K562 (cell line): ENCODE measurements at regions not wholly inside any gene's neighbourhood (a gene's known extent, or its start where the extent isn't known, plus 50 kb on each side); places are given as distances from the start of the nearest gene placed in this dataset.

Experiments
- ATAC-seq: fragments of 200-7000 bp; cut with Tn5 transposase; 3 replicates; pipeline ENCODE4 v1.9.1; 2020; ENCODE audit warnings: moderate library complexity
- BruUV-seq: library from RNA; stranded (reverse); fragments of 400-500 nt; replicated peaks from 2 replicates; lab custom pipeline; 2021; lab: Mats Ljungman, UMichigan
- CTCF ChIA-PET: fragments of 300-600 bp; formaldehyde crosslinking; extraction: SDS; loops from one replicate; lab custom pipeline; 2021; ENCODE audit warnings: low intra/inter-chr PET ratio; lab: Yijun Ruan, JAX
- POLR2A ChIA-PET: fragments of 300-600, 350-650 bp; sonication (Branson Sonifier 250); formaldehyde crosslinking; extraction: SDS; loops from one replicate; lab custom pipeline; 2021; ENCODE audit warnings: antibody characterized with exemption, inconsistent platforms; lab: Yijun Ruan, JAX
- DNase-seq, 4 experiments: peaks; one replicate each; pipeline versions ENCODE4 v3.0.0 to v3.0.0-alpha.2; 2011 to 2018; ENCODE audit warnings: low spot score in 3 of 4, mixed read lengths in 3 of 4; ENCODE audit errors: extremely low read depth in 1 of 4
- FAIRE-seq: peaks from 2 replicates; lab custom pipeline; 2011; peaks lifted over from hg19 to GRCh38; lab: Jason Lieb, UNC
- H2AFZ ChIP-seq: 2 replicates; pipeline ENCODE4 v1.6.0; 2011; ENCODE audit warnings: low read depth, low read length, control low read depth, inconsistent platforms
- H3K27ac ChIP-seq: fragments of 200-600 bp; 3 replicates; pipeline ENCODE4 v1.8.0; 2011; ENCODE audit warnings: low read depth, mild to moderate bottlenecking, control low read depth, inconsistent platforms, low read length, moderate library complexity, mixed read lengths; ENCODE audit errors: extremely low read depth
- H3K27me3 ChIP-seq, 2 experiments: fragments of 300-600 bp in 1 of 2; 2 replicates in 1 of 2; 3 replicates in 1 of 2; pipeline versions ENCODE4 v1.6.0 to v1.8.0; 2011; ENCODE audit warnings: inconsistent platforms in 2 of 2, low read length in 2 of 2, mild to moderate bottlenecking in 1 of 2, mixed read lengths in 1 of 2, moderate library complexity in 1 of 2; ENCODE audit not compliant: control insufficient read depth in 2 of 2, insufficient read depth in 2 of 2
- H3K36me3 ChIP-seq: fragments of 300-600 bp; 3 replicates; pipeline ENCODE4 v1.8.0; 2011; ENCODE audit warnings: mild to moderate bottlenecking, low read length, inconsistent platforms; ENCODE audit not compliant: control insufficient read depth, insufficient read depth
- H3K4me1 ChIP-seq, 2 experiments: fragments of 200-600 bp in 1 of 2; replicated peaks in 1 of 2; 2 replicates in 1 of 2; 3 replicates in 1 of 2; pipeline versions ENCODE4 v1.5.1 to v1.8.0; 2011; ENCODE audit warnings: inconsistent platforms in 2 of 2, low read length in 2 of 2, mild to moderate bottlenecking in 1 of 2, mixed read lengths in 1 of 2, moderate library complexity in 1 of 2; ENCODE audit not compliant: control insufficient read depth in 2 of 2, insufficient read depth in 2 of 2
- H3K4me2 ChIP-seq: 2 replicates; pipeline ENCODE4 v1.6.1; 2011; ENCODE audit warnings: low read length, control low read depth, inconsistent platforms, mixed read lengths; ENCODE audit not compliant: insufficient read depth
- H3K4me3 ChIP-seq: fragments of 200-600 bp; sonication (generic), shearing (Covaris generic); 2 replicates; pipeline ENCODE4 v1.5.1; 2016; ENCODE audit warnings: control low read depth, inconsistent platforms
- H3K79me2 ChIP-seq: fragments of 200-600 bp; 3 replicates; pipeline ENCODE4 v1.8.0; 2011; ENCODE audit warnings: low read length, inconsistent platforms; ENCODE audit not compliant: control insufficient read depth, insufficient read depth
- H3K9ac ChIP-seq, 2 experiments: 2 replicates each; pipeline versions ENCODE4 v1.6.0 to v1.6.1; 2011; ENCODE audit warnings: low read depth in 2 of 2, low read length in 2 of 2, control low read depth in 1 of 2, inconsistent platforms in 1 of 2, mild to moderate bottlenecking in 1 of 2, mixed read lengths in 1 of 2; ENCODE audit not compliant: insufficient read depth in 1 of 2
- H3K9me1 ChIP-seq: one replicate; pipeline ENCODE4 v1.6.0; 2011; ENCODE audit warnings: inconsistent platforms, mild to moderate bottlenecking, low read length, moderate library complexity; ENCODE audit not compliant: control insufficient read depth, insufficient read depth
- H3K9me3 ChIP-seq: replicated peaks from 2 replicates; pipeline ENCODE4 v1.5.1; 2011; ENCODE audit warnings: low read depth, low read length, inconsistent platforms; ENCODE audit not compliant: control insufficient read depth, insufficient read depth
- H4K20me1 ChIP-seq: replicated peaks from 2 replicates; pipeline ENCODE4 v1.6.1; 2011; ENCODE audit warnings: low read length, inconsistent platforms, mixed read lengths; ENCODE audit not compliant: control insufficient read depth, insufficient read depth
- CTCF ChIP-seq, 3 experiments: IDR thresholded peaks in 2 of 3; conservative IDR thresholded peaks in 1 of 3; 2 replicates each; pipeline ENCODE4 v1.5.1; 2011 to 2012; ENCODE audit warnings: low read length in 3 of 3, mild to moderate bottlenecking in 3 of 3, control low read depth in 2 of 3, improper control_type of control experiment in 1 of 3, inconsistent platforms in 1 of 3, low read depth in 1 of 3, mixed read lengths in 1 of 3, moderate library complexity in 1 of 3; ENCODE audit not compliant: insufficient read depth in 2 of 3
- HBP1 ChIP-seq: fragments of 450-650 bp; formaldehyde crosslinking; IDR thresholded peaks from 2 replicates; pipeline ENCODE4 v1.4.0; 2022; ENCODE audit warnings: missing genetic modification characterization
- RAD21 ChIP-seq, 2 experiments: fragments of 250-450 bp in 1 of 2; fragments of 450-650 bp in 1 of 2; sonication (Bioruptor Pico) in 1 of 2; formaldehyde crosslinking in 1 of 2; IDR thresholded peaks in 1 of 2; conservative IDR thresholded peaks in 1 of 2; 2 replicates each; pipeline versions ENCODE4 v1.4.0 to v1.8.0; 2020 to 2022; ENCODE audit warnings: mild to moderate bottlenecking in 2 of 2, moderate library complexity in 1 of 2
- REST ChIP-seq, 2 experiments: fragments of 450-650 bp; formaldehyde crosslinking in 1 of 2; IDR thresholded peaks; 2 replicates each; pipeline versions ENCODE4 v1.4.0 to v1.6.1; 2014 to 2020; ENCODE audit warnings: mild to moderate bottlenecking in 2 of 2, borderline replicate concordance in 1 of 2, low read depth in 1 of 2
- WGBS: fragments of 100-300 bp; shearing (Covaris generic); methylation state at CpG from one replicate; pipeline ENCODE4 v1.1.6; 2016; ENCODE audit warnings: low coverage, mixed read lengths; ENCODE audit not compliant: insufficient coverage; ENCODE audit errors: missing lambda C conversion rate; 5-methylcytosine and 5-hydroxymethylcytosine counted together
- in situ Hi-C: fragments of 300-500 bp; cut with MboI; formaldehyde crosslinking; loops from 4 replicates; pipeline ENCODE4 v1.15.0; 2018; ENCODE audit warnings: inconsistent platforms, mixed read lengths
- intact Hi-C: fragments of 100-400 bp; cut with micrococcal nuclease; formaldehyde crosslinking; loops from 2 replicates; pipeline ENCODE4 v1.14.2; 2022

DNA sequence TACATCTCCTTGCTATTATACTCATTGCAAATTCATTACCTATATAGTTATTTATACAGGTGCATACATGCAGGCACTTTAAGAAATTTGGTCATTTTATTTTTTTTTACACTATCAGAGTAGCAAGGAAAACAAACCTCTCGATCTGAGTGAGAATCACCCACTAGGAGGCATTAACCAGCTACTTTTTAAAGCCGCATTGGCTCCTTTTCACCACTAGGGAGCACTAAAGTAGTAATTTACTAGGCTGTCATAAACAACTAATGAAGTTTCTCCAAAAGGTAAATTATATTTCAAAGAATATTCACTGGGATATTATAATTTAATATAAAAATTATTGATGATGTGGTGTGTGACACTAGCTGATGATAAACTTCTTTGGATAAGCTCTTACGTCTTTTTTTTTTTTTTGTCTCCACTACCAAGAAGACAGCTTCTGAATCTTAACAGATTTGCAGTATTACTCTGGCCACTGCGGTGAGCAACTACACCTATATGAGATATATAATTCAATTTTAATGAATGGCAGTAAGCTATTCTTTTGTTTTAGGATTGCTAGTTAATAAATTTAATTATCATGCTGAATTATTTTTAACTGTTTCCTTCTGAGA, 101.9 kb downstream of the NOL4 start:
- FAIRE-seq (peak; percentile 71), ATAC-seq (peak; percentile 75), DNase-seq (peak; percentile 22 to 43 (median 40))
- H3K9me1 ChIP-seq, result no peaks in the 10 kb centered on the region
- no peaks in the 10 kb centered on the region for H3K36me3 ChIP-seq
- H3K4me3 ChIP-seq, result no peak overlapping the region
- intact Hi-C loops (loop anchor here (2.0 kb wide), 1 partner anchor 666 kb away; no protein-coding TSS in a partner anchor), in situ Hi-C loops (loop anchor here (25.0 kb wide), 1 partner anchor 664 kb away; no protein-coding TSS in a partner anchor)
- no peaks in the 10 kb centered on the region for H3K27me3 ChIP-seq
- CTCF ChIA-PET, result interaction anchor here (0.7 to 1.3 kb wide), 3 partner anchors 200 to 778 kb away, joined by 3 to 9 read pairs (median 3); no protein-coding TSS in a partner anchor
- no TSS peak for BruUV-seq
- H2AFZ ChIP-seq, result no peak overlapping the region
- H3K4me2 ChIP-seq, result no peak overlapping the region
- H3K79me2 ChIP-seq, result no peaks in the 10 kb centered on the region
- TF ChIP-seq REST (IDR thresholded peaks at IDR 0.05; ENCODE audit: borderline replicate concordance) (peak; percentile 30; the same call in 1 of the 2 replicates), REST (CRISPR knock-in tag; IDR thresholded peaks at IDR 0.05; ENCODE audit: low read depth) (no peak), HBP1 (CRISPR knock-in tag) (no peak), CTCF (IDR thresholded peaks at IDR 0.05 in 2 of 3, conservative IDR thresholded peaks at IDR 0.05 in 1 of 3; ENCODE audit: insufficient read depth in 2 of 3, low read depth in 1 of 3, low read length in 3 of 3) (peak; percentile 65 to 97 (median 96)), RAD21 (CRISPR knock-in tag; conservative IDR thresholded peaks at IDR 0.05 in 1 of 2, IDR thresholded peaks at IDR 0.05 in 1 of 2) (peak; percentile 53 to 68)
- 2% methylated on average over 4 of the region's 4 CpGs for WGBS
- H4K20me1 ChIP-seq, result no peaks in the 10 kb centered on the region
- H3K27ac ChIP-seq, result no peak overlapping the region
- H3K4me1 ChIP-seq, result no peaks in the 10 kb centered on the region
- POLR2A ChIA-PET, result interaction anchor here (0.5 kb wide), 1 partner anchor 8 kb away, joined by 3 read pairs; no protein-coding TSS in a partner anchor
- no peaks in the 10 kb centered on the region; the same call in 1 of the 2 replicates for H3K9me3 ChIP-seq
- no peak overlapping the region for H3K9ac ChIP-seq
